ENCODE measurements at regions not wholly inside any gene's neighbourhood (a gene's known extent, or its start where the extent isn't known, plus 50 kb on each side); places are given as distances from the start of the nearest gene placed in this dataset.
"Not testable (repeated sequence)": the region's sequence is repeated elsewhere in the genome, so short reads cannot be mapped to it uniquely, and the experiment has no call there.

DNA sequence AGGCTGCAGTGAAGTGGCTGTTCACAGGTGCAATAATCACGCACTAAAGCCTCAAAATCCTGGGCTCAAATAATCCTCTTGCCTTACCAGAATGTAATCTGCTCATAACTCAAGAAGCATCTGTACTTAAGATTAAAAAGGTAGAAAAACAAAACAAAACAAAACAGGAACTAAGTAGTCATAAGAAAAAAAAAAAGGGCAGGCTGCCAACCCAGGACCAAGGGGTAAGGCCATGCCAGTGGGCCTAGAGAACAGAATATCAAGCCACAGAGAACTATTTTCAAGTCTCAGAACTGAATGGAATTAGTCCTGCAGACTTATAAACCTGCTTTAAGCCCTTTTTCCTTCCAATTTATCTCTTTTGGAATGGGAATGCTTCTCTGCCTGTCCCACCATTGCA is 64.8 kb upstream of the TBC1D3K start:
- DNase-seq (ENCODE audit: low read depth), result no peak
- TF ChIP-seq, protein P1, sequence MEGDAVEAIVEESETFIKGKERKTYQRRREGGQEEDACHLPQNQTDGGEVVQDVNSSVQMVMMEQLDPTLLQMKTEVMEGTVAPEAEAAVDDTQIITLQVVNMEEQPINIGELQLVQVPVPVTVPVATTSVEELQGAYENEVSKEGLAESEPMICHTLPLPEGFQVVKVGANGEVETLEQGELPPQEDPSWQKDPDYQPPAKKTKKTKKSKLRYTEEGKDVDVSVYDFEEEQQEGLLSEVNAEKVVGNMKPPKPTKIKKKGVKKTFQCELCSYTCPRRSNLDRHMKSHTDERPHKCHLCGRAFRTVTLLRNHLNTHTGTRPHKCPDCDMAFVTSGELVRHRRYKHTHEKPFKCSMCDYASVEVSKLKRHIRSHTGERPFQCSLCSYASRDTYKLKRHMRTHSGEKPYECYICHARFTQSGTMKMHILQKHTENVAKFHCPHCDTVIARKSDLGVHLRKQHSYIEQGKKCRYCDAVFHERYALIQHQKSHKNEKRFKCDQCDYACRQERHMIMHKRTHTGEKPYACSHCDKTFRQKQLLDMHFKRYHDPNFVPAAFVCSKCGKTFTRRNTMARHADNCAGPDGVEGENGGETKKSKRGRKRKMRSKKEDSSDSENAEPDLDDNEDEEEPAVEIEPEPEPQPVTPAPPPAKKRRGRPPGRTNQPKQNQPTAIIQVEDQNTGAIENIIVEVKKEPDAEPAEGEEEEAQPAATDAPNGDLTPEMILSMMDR (IDR thresholded peaks at IDR 0.05; ENCODE audit: insufficient read depth, low read length), result no peak
- no peak overlapping the region for H3K4me3 ChIP-seq (ENCODE audit: low read depth, low read length)

DNA sequence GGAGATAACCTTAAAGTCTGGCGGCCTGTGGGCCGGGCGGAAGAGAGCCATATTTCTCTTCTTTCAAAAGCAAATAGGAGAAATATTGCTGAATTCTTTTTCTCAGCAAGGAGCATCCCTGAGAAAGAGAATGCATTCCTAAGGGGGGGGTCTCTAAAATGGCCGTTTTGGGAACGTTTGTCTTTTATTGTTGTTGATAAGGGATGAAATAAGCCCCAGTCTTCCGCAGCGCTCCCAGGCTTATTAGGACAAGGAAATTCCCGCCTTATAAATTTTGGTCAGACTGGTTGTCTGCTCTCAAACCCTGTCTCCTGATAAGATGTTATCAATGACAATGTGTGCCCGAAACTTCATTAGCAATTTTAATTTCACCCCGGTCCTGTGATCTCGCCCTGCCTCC is 65.8 kb upstream of the TBC1D3K start:
- H3K4me3 ChIP-seq (ENCODE audit: low read depth, low read length); DNase-seq (ENCODE audit: low read depth): not testable (repeated sequence)

DNA sequence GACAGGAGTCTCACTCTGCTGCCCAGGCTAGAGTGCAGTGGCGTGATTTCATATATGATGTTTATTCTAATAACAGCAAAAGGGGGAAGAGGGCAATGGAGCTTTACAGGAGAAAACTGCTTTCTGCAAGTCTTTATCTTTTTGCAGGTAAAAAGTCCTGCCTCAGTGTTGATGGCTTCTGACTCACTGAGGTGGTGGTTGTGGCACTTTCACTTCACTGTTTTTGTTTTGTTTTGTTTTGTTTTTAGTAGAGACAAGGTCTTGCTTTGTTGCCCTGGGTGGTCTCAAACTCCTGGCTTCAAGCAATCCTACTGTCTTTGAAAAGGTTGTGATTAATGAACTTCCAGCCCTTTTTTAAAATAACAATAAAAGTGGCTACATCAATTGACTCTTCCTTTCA is 68.0 kb upstream of the TBC1D3K start:
- TF ChIP-seq, protein P1 (IDR thresholded peaks at IDR 0.05; ENCODE audit: insufficient read depth, low read length), result no peak
- no peak overlapping the region for H3K4me3 ChIP-seq (ENCODE audit: low read depth, low read length)
- no peak for DNase-seq (ENCODE audit: low read depth)

DNA sequence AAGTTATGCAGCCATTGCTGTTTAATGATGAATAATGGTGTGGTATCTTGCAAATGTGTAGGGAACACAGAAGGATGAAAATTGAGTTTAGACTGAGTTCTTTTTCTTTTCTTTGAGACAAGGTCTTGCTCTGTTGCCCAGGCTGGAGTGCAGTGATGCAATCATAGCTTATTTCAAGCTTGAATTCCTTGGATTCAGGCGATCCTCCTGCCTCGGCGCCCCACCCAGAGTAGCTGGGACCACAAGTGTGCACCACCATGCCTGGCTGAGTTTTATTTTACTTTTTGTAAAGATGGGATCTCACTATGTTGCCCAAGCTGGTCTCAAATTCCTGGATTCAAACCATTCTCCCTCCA is 74.6 kb upstream of the TBC1D3K start:
- no peak overlapping the region for H3K4me3 ChIP-seq (ENCODE audit: low read depth, low read length)
- DNase-seq (ENCODE audit: low read depth), result no peak
- TF ChIP-seq, protein P1 (IDR thresholded peaks at IDR 0.05; ENCODE audit: insufficient read depth, low read length), result no peak

DNA sequence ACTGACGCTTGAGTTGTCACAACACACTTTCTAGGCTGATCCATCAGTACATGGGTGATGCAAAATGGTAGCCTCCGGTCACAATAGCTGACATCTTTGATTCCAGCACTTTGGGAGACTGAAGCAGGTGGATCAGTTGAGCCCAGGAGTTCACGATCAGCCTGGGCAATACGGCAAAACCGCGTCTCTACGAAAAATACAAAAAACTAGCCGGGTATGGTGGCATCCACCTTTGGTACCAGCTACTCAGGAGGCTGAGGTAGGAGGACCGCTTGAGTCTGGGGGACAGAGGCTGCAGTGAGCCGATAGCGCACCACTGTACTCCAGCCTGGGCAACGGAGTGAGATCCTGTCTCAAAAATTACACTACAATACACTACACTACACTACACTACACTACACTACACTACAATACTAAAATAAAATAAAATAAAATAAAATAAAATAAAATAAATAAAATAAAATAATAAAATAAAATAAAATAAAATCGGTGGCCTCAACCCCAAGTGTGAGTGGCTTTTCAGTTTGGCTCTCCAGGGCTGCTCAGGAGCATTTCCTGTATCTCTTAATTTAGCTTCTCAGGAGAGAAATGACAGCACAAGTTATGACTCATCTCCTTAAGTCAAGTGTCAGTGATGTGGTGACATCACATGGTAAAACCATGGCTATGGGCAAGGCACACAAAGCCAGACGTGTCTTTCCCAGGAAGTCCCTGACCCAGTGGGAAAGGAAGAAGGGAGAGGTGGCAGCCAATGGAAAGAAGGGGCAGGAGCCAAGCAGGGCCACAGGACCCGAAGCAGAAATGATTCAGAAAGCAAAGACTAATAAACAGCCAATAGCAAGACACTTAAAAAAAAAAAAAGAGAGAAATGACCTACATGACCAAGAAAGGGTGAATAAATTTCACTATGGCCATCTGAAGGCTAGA is 75.3 kb upstream of the TBC1D3K start:
- TF ChIP-seq, protein P1 (IDR thresholded peaks at IDR 0.05; ENCODE audit: insufficient read depth, low read length), result no peak
- no peak for DNase-seq (ENCODE audit: low read depth)
- H3K4me3 ChIP-seq (ENCODE audit: low read depth, low read length), result no peak overlapping the region

DNA sequence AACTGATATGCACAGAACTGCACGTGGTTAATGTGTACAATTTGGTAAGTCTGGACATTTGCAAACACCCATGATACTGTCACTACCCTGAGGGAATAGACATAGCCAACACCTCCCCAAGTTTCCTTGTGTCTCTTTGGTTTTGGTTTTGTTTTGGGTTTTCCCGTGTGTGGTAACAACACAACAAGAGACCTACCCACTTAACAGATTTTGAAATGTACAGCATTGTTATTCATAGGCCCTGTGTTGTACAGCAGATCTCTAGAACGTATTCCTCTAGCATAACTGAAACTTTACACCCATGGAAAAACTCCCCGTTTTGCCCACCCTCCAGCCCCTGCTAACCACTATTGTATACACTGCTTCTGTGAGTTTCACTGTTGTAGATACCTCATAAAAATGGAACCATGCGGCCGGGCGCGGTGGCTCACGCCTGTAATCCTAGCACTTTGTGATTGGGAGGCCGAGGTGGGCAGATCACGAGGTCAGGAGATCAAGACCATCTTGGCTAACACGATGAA is 76.3 kb upstream of the TBC1D3K start:
- TF ChIP-seq, protein P1 (IDR thresholded peaks at IDR 0.05; ENCODE audit: insufficient read depth, low read length), result no peak
- no peak for DNase-seq (ENCODE audit: low read depth)

DNA sequence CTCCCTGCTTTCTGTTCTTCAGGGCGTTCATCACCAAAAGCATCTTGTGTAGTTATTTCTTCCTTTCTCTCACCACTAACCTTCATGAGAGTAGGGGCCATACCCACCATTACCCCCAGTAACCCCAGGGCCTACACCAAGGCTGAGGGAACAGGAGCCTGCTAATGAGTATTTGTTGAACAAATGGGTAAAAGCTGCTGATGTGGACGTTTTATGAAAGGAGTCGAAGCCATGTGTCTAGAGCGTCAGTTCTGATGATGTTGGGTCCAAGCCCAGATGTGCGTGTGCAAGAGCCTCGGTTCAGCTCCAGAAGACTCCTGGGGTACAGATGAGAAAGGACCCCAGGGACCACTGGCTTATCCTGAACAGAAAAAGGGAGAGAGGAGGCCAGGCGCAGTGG is 77.1 kb upstream of the TBC1D3K start:
- DNase-seq (ENCODE audit: low read depth), result no peak
- TF ChIP-seq, protein P1 (IDR thresholded peaks at IDR 0.05; ENCODE audit: insufficient read depth, low read length), result no peak
- no peak overlapping the region for H3K4me3 ChIP-seq (ENCODE audit: low read depth, low read length)

More for the DNA sequence above, 76.3 kb upstream of the TBC1D3K start:
- H3K4me3 ChIP-seq (ENCODE audit: low read depth, low read length), result no peak overlapping the region

Data from fibroblast of the aortic adventitia (primary cell).